Large intestine (tissue), 3 donors: ENCODE measurements at regions not wholly inside any gene's neighbourhood (a gene's known extent, or its start where the extent isn't known, plus 50 kb on each side); places are given as distances from the start of the nearest gene placed in this dataset.
"Not testable (repeated sequence)": the region's sequence is repeated elsewhere in the genome, so short reads cannot be mapped to it uniquely, and the experiment has no call there.

ENCODE experiments used
- DNase-seq, 2 donors: peaks; one replicate each; pipeline versions ENCODE4 v3.0.0 to v3.0.0-alpha.2; 2013
- H3K27ac ChIP-seq: one replicate; pipeline ENCODE4 v1.5.1; 2013; ENCODE audit warnings: low read length
- H3K27me3 ChIP-seq: 2 replicates; pipeline ENCODE4 v1.6.1; 2013; ENCODE audit warnings: low read length; ENCODE audit not compliant: control insufficient read depth, insufficient read depth
- H3K36me3 ChIP-seq: 2 replicates; pipeline ENCODE4 v1.6.1; 2013; ENCODE audit warnings: low read length; ENCODE audit not compliant: control insufficient read depth, insufficient read depth
- H3K4me1 ChIP-seq: one replicate; pipeline ENCODE4 v1.6.1; 2013; ENCODE audit warnings: low read length; ENCODE audit not compliant: control insufficient read depth, insufficient read depth
- H3K4me3 ChIP-seq: one replicate; pipeline ENCODE4 v1.5.1; 2013; ENCODE audit warnings: low read length
- H3K9me3 ChIP-seq: one replicate; pipeline ENCODE4 v1.6.1; 2013; ENCODE audit warnings: mild to moderate bottlenecking, low read depth, low read length, moderate library complexity; ENCODE audit not compliant: control insufficient read depth
- WGBS: methylation state at CpG from one replicate; pipeline ENCODE4 v1.1.5; 2013; ENCODE audit warnings: low lambda C conversion rate; ENCODE audit not compliant: insufficient coverage; 5-methylcytosine and 5-hydroxymethylcytosine counted together

GRCh38 chr22:34834541-34834940 is 231.4 kb upstream of the ISX start:
- not testable (repeated sequence) for H3K4me3 ChIP-seq, H3K4me1 ChIP-seq, H3K9me3 ChIP-seq, H3K27me3 ChIP-seq, H3K27ac ChIP-seq, DNase-seq, H3K36me3 ChIP-seq
- no CpG with 5 or more reads among the region's 3 CpGs for WGBS

- no peaks in the 10 kb centered on the region for H3K4me1 ChIP-seq
- no peak overlapping the region for H3K27ac ChIP-seq
- no peaks in the 10 kb centered on the region for H3K36me3 ChIP-seq
- H3K27me3 ChIP-seq = no peaks in the 10 kb centered on the region
- no peaks in the 10 kb centered on the region for H3K9me3 ChIP-seq
- DNase-seq = no peak
- no peak overlapping the region for H3K4me3 ChIP-seq
- no CpG with 5 or more reads among the region's 3 CpGs for WGBS
Observed at GRCh38 chr22:34841331-34841771, 224.6 kb upstream of the ISX start.

- no peaks in the 10 kb centered on the region for H3K27me3 ChIP-seq
- no peak overlapping the region for H3K4me3 ChIP-seq
- 57% methylated on average over 3 of the region's 4 CpGs for WGBS
- DNase-seq = no peak
- no peaks in the 10 kb centered on the region for H3K9me3 ChIP-seq
- no peak overlapping the region for H3K27ac ChIP-seq
- H3K4me1 ChIP-seq = no peaks in the 10 kb centered on the region
- H3K36me3 ChIP-seq = no peaks in the 10 kb centered on the region
Observed at GRCh38 chr22:34841911-34842310, 224.0 kb upstream of the ISX start.

GRCh38 chr22:34842630-34843029 is 223.3 kb upstream of the ISX start:
- H3K27ac ChIP-seq = no peak overlapping the region
- no peaks in the 10 kb centered on the region for H3K9me3 ChIP-seq
- DNase-seq = no peak
- no CpG with 5 or more reads among the region's 2 CpGs for WGBS
- H3K4me1 ChIP-seq = no peaks in the 10 kb centered on the region
- no peak overlapping the region for H3K4me3 ChIP-seq
- H3K36me3 ChIP-seq = no peaks in the 10 kb centered on the region
- H3K27me3 ChIP-seq = no peaks in the 10 kb centered on the region

GRCh38 chr22:34843743-34844142 is 222.2 kb upstream of the ISX start:
- H3K27ac ChIP-seq, H3K4me1 ChIP-seq, H3K27me3 ChIP-seq, H3K9me3 ChIP-seq, DNase-seq, H3K4me3 ChIP-seq, H3K36me3 ChIP-seq: not testable (repeated sequence)
- no CpG with 5 or more reads among the region's 1 CpG for WGBS

GRCh38 chr22:34845391-34845790 is 220.6 kb upstream of the ISX start:
- no peaks in the 10 kb centered on the region for H3K4me1 ChIP-seq
- no peaks in the 10 kb centered on the region for H3K27me3 ChIP-seq
- no peaks in the 10 kb centered on the region for H3K9me3 ChIP-seq
- no peak for DNase-seq
- no peaks in the 10 kb centered on the region for H3K36me3 ChIP-seq
- WGBS = 100% methylated on average over 1 of the region's 2 CpGs
- no peak overlapping the region for H3K27ac ChIP-seq
- no peak overlapping the region for H3K4me3 ChIP-seq

- Histone ChIP-seq H3K27me3 (no peaks in the 10 kb centered on the region), H3K4me1 (no peaks in the 10 kb centered on the region), H3K9me3 (no peaks in the 10 kb centered on the region), H3K27ac (no peak overlapping the region), H3K36me3 (no peaks in the 10 kb centered on the region), H3K4me3 (no peak overlapping the region)
- no CpG with 5 or more reads among the region's 1 CpG for WGBS
- no peak for DNase-seq
Observed at GRCh38 chr22:34847072-34847471, 218.9 kb upstream of the ISX start.

- Histone ChIP-seq H3K4me1 (no peaks in the 10 kb centered on the region), H3K36me3 (no peaks in the 10 kb centered on the region), H3K9me3 (no peaks in the 10 kb centered on the region), H3K4me3 (no peak overlapping the region), H3K27me3 (no peaks in the 10 kb centered on the region), H3K27ac (no peak overlapping the region)
- no CpG with 5 or more reads among the region's 4 CpGs for WGBS
- DNase-seq = no peak
Observed at GRCh38 chr22:34849965-34850364, 216.0 kb upstream of the ISX start.

GRCh38 chr22:34851918-34852662 is 213.9 kb upstream of the ISX start:
- H3K9me3 ChIP-seq = no peaks in the 10 kb centered on the region
- WGBS = 50% methylated on average over 2 of the region's 4 CpGs
- no peak overlapping the region for H3K4me3 ChIP-seq
- no peak overlapping the region for H3K27ac ChIP-seq
- no peaks in the 10 kb centered on the region for H3K27me3 ChIP-seq
- H3K4me1 ChIP-seq = no peaks in the 10 kb centered on the region
- no peaks in the 10 kb centered on the region for H3K36me3 ChIP-seq
- no peak for DNase-seq

GRCh38 chr22:34855471-34855870 is 210.5 kb upstream of the ISX start:
- no peaks in the 10 kb centered on the region for H3K9me3 ChIP-seq
- WGBS = 80% methylated on average over 1 of the region's 5 CpGs
- H3K27me3 ChIP-seq = no peaks in the 10 kb centered on the region
- H3K4me1 ChIP-seq = no peaks in the 10 kb centered on the region
- DNase-seq = no peak
- H3K27ac ChIP-seq = no peak overlapping the region
- H3K4me3 ChIP-seq = no peak overlapping the region
- H3K36me3 ChIP-seq = no peaks in the 10 kb centered on the region

GRCh38 chr22:34858066-34858465 is 207.9 kb upstream of the ISX start:
- WGBS = 49% methylated on average over 2 of the region's 2 CpGs

More at GRCh38 chr22:34858066-34858465, 207.9 kb upstream of the ISX start:
- Histone ChIP-seq H3K4me3 (no peak overlapping the region), H3K9me3 (no peaks in the 10 kb centered on the region), H3K36me3 (no peaks in the 10 kb centered on the region), H3K27me3 (no peaks in the 10 kb centered on the region), H3K4me1 (no peaks in the 10 kb centered on the region), H3K27ac (no peak overlapping the region)
- DNase-seq = no peak
